ENCODE measurements at regions not wholly inside any gene's neighbourhood (a gene's known extent, or its start where the extent isn't known, plus 50 kb on each side); places are given as distances from the start of the nearest gene placed in this dataset.

- Histone ChIP-seq H3K27ac (ENCODE audit: insufficient read length, low read depth, low read length) (no peak overlapping the region), H2AFZ (ENCODE audit: low read length) (no peak overlapping the region), H4K20me1 (ENCODE audit: control insufficient read depth, insufficient read depth, insufficient read length) (no peaks in the 10 kb centered on the region), H3K14ac (ENCODE audit: insufficient read depth, low read length) (no peak overlapping the region), H3K4ac (ENCODE audit: low read depth, low read length) (no peak overlapping the region), H3K56ac (ENCODE audit: insufficient read length, low read depth, low read length) (no peak overlapping the region), H3K18ac (ENCODE audit: insufficient read length, low read depth, low read length) (no peak overlapping the region), H3K23me2 (ENCODE audit: insufficient read length, low read depth, low read length, poor library complexity, severe bottlenecking) (no peaks in the 10 kb centered on the region), H3K23ac (ENCODE audit: insufficient read length, low read depth, low read length) (no peak overlapping the region), H3K4me1 (ENCODE audit: insufficient read depth, low read length) (peaks cover 4% of the 10 kb centered on the region; the same call in 1 of the 2 replicates), H4K91ac (ENCODE audit: insufficient read length, low read depth, low read length) (no peak overlapping the region), H3T11ph (ENCODE audit: low read length) (no peak overlapping the region), H2BK20ac (ENCODE audit: low read depth, low read length, poor library complexity, severe bottlenecking) (no peak overlapping the region), H2AK5ac (ENCODE audit: insufficient read length, low read length) (no peak overlapping the region), H3K79me2 (ENCODE audit: insufficient read depth, low read length) (no peaks in the 10 kb centered on the region), H2BK120ac (ENCODE audit: low read depth, low read length, poor library complexity, severe bottlenecking) (no peak overlapping the region), H3K9ac (ENCODE audit: extremely low read depth, insufficient read length, low read length) (no peak overlapping the region), H2BK15ac (ENCODE audit: low read depth, low read length) (no peak overlapping the region), H3K27me3 (ENCODE audit: insufficient read depth, low read length) (no peaks in the 10 kb centered on the region), H2BK12ac (ENCODE audit: insufficient read length, low read depth, low read length) (no peak overlapping the region), H4K8ac (replicated peaks; ENCODE audit: insufficient read length, low read depth, low read length) (no peak overlapping the region), H3K9me3 (ENCODE audit: control insufficient read depth, low read depth, low read length) (no peaks in the 10 kb centered on the region), H3K79me1 (ENCODE audit: insufficient read depth, low read depth, low read length, poor library complexity, severe bottlenecking) (no peaks in the 10 kb centered on the region), H3K4me2 (ENCODE audit: insufficient read depth, insufficient read length, low read length) (no peak overlapping the region), H2BK5ac (ENCODE audit: insufficient read length, low read length) (no peak overlapping the region), H4K5ac (ENCODE audit: insufficient read length, low read depth, low read length) (no peak overlapping the region)
- Mint-ChIP-seq H3K9me3 (no peaks in the 10 kb centered on the region), H3K27me3 (ENCODE audit: low read depth) (no peaks in the 10 kb centered on the region; the same call in 1 of the 2 replicates), H3K4me3 (no peak overlapping the region), H3K36me3 (ENCODE audit: insufficient read depth in 1 of 3, low read depth in 3 of 3) (no peaks in the 10 kb centered on the region), H3K4me1 (peaks cover 9 to 10% of the 10 kb centered on the region in 2 experiments), H3K27ac (0 out of 7 replicates have a peak overlapping the region, but pooled peaks of 1 of the 3 experiments have one; percentile 11)
- no CpG with 5 or more reads among the region's 2 CpGs for WGBS (ENCODE audit: extremely low coverage, insufficient read length, low lambda C conversion rate)
- no peak for TF ChIP-seq CTCF (conservative IDR thresholded peaks at IDR 0.05)
- DNase-seq: no peak
Observed at GRCh38 chr4:152243206-152243605, 292.7 kb downstream of the FBXW7 start.
